SK-N-MC (cell line): ENCODE measurements at regions not wholly inside any gene's neighbourhood (a gene's known extent, or its start where the extent isn't known, plus 50 kb on each side); places are given as distances from the start of the nearest gene placed in this dataset.

Experiments
- EZH2 ChIP-seq: fragments of 200-600 bp; sonication (generic); IDR thresholded peaks from one replicate; pipeline ENCODE4 v1.6.1; 2017; ENCODE audit warnings: antibody characterized with exemption
- POLR2AphosphoS5 ChIP-seq: IDR thresholded peaks from 2 replicates; pipeline ENCODE4 v1.6.1; 2012; ENCODE audit warnings: mild to moderate bottlenecking, low read depth, low read length, borderline replicate concordance

DNA sequence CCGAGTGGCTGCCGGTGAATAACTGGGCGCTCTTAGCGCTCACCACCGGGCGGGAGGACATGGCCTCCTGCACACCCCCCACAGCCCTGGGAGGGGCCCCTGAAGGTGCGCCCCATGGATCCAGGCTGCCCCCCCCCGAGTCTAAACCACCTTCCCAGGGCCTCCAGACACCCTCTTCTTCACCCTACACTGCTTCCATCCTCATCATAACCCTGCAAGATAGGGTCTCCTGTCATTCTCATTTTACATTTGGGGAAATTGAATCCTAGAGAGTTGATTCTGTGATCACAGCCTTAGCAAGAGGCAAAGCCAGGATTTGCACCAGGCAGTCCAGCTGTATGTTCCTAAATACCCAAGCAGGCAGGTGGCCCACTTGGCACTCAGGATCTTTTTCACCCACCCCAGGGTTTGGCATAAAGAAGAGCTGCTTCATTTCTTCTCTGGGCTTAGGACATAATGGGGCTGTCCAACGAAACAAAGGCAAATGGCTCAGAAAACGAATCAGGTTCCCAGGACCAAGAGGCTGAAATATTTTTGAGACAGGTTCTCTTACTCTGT lies 110.8 kb downstream of the PTPRS start:
- TF ChIP-seq EZH2 (no peak), POLR2AphosphoS5 (no peak)
